NCI-H526 (cell line): ENCODE measurements at regions not wholly inside any gene's neighbourhood (a gene's known extent, or its start where the extent isn't known, plus 50 kb on each side); places are given as distances from the start of the nearest gene placed in this dataset.
"Not testable (repeated sequence)": the region's sequence is repeated elsewhere in the genome, so short reads cannot be mapped to it uniquely, and the experiment has no call there.

Source experiments
- DNase-seq, 2 experiments: peaks; one replicate each; lab custom pipeline; 2025; lab: John Stamatoyannopoulos, UW

DNA sequence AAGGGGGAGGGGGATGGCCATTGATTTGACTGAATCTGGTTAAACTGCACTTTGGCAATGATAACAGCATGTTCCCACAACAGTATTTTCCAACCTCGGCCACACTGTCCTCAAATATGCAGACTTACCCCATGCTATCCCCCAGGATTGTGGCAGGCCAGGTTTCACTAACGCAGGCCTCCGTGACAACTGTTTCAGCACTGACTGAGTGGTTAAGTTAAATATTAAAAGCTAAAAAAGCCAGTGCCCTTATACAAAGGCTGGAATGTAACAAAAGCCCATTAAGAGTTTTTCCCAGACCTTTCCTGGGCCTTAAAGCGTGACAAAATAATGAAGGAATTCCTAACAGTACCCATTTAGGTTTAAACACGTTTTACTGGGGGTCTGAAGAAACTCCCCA, 202.9 kb downstream of the USP25 start:
- no peak for DNase-seq

DNA sequence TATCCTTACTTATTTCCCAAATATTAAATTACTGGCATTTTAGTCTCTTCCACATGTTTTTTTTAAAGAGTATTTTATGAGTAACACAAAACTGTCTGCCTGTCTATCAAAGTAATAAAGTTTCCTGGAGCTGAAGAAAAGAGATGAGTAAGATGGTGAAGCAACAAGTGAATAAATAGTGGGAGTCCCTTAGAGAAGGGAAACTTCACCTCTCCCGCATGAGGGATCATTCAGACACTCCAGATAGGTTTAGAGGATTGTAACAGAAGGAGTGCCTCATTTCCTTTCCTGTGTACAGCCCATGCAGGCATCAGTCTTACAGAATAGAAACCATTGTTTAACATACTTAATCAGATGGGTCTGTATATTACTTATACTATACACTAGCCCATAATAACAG, 205.7 kb downstream of the USP25 start:
- DNase-seq: no peak

DNA sequence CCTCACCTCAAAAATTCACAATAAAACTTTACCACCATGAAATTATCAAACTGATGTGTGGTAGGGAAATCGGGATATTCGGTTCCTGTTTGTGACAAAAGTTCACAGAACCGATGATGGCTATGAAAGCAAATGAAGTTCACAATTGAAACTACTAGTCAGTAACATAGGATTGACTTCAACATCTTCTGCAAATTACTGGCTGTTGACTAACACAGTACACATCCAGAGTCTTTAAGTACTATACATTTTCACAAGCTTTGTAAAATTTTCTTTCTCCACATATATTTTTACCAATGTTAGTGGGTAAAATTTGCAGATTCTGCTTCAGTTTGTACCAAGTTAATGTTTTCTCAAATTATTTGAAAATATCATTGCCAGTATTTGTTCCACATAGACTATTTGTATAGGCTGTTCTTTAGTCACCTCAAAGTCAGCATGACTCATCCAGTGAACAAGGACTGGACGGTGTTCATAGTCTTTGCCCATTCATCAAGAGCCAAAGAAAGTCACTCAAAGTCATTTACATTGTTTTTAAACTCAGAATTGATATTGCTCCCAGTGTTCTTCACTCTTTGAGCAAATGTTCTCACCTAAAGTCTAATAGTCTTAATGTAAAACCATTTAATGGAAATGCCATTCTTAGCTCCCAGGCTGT, 213.4 kb downstream of the USP25 start:
- no peak for DNase-seq

DNA sequence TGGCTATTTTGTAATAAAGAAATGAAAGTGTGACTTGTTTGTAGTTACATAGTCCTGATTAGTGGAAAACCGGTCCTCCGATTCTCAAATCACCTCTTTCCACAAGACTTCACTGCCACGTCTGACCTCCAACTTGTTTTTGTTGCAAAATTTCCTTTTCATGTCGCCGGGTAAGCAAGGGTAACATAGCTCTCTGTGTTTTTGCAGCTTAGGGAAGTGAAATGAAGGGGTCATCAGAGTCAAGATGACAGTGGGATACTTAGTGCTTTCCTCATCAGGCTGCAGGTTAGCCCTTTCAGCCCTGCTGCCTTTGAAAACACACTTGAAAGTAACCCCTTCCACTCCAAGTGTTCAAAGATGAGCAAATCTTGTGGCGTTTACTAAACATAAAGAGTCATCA, 217.9 kb downstream of the USP25 start:
- DNase-seq: no peak

DNA sequence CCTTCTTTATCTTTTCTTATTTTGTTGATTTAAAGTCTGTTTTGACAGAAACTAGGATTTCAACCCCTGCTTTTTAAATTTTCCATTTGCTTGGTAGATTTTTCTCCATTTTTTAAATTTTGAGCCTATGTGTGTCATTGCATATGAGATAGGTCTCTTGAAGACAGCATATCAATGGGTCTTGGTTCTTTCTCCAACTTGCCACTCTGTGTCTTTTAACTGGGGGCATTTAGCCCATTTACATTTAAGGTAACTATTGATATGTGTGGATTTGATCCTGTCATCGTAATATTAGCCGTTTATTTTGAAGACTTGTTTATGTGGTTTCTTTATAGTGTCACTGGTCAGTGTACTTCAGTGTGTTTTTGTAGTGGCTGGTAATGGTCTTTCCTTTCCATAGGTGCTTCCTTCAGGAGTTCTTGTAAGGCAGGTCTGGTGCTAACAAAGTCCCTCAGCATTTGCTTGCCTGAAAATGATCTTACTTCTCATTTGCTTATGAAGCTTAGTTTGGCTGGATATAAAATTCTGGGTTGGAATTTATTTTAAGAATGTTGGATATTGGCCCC, 223.9 kb downstream of the USP25 start:
- no peak for DNase-seq

DNA sequence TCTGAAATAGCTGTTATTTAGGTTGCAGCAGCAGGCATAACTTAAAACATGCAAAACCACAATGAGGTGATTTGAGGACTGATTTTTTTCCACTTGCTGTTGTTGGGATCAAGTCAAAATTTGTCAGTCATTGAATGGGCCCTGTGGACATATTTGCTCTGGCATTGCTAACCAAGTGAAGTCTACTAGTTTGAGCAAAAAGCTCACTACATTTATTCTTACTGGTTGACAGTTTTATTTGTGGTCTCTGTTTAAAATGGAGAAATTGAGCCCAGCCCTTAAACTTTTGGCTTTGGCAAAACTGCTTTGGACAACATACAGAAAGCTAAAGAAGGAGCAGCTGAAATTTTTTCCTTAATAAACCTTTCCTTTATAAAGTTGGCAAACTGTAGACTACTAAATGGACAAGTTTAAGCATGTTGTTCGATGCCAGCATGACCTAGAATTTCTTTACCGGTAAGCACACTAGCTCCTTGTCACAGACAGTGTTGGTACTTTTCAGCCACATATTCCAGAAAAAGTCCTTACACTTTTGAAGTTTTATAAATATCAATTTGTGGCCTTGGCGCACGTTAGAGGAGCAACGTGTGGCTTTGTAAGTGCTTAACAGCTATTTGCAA, 234.6 kb downstream of the USP25 start:
- DNase-seq: no peak

DNA sequence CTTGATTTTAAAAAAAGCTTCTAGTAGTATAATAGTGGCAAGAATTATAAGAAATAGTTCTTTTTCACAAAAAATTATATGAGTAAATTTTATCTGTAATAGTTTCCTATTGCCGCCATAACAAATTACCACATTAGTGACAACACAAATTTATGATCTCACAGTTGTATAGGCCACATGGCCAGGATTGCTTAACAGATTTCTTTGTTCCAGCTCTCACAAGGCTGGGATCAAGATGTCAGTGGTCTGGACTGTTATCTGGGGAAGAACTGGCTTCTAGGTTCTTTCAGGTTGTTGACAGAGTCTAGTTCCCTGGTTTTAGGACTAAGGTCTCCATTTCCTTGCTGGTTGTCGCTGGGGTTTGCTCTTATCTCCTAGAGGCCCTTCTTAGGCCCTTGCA, 236.4 kb downstream of the USP25 start:
- no peak for DNase-seq

DNA sequence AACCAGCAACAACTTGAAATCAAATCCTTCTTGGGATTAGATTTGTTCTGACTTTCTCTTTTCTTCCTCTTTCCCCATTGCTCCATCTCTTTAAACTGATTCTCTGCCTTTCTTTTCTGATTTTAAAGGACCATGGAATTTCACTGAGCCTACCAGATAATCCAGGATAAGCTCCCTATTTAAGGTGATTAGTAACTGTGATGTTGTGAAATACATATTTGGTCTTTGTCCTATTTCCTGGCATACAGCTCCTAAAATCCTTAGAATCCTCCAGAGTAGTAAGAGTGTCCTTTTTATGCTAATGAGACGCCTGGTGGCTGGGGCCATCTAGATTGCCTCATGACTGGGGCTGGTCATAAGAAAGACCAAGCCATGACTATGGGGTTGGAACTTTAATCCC, 236.9 kb downstream of the USP25 start:
- DNase-seq: no peak

DNA sequence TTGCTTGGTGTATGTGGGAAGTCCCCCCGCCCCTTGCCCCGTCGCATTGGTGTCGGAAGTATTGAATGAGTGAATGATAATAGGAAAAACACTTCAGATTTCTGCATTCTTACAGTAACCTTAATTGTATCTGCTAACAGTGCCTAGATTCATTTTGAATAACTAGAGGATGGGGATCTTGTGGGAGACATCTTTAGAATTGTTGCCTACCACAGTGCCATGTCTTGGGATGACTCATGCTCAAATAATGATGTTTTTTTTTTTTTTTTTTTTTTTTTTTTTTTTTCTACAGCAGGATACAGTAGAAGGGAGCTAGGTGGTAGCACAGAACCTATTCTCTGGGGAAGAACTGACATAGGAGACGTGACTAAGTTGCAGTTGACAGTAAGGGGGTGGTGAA, 237.9 kb downstream of the USP25 start:
- no peak for DNase-seq

DNA sequence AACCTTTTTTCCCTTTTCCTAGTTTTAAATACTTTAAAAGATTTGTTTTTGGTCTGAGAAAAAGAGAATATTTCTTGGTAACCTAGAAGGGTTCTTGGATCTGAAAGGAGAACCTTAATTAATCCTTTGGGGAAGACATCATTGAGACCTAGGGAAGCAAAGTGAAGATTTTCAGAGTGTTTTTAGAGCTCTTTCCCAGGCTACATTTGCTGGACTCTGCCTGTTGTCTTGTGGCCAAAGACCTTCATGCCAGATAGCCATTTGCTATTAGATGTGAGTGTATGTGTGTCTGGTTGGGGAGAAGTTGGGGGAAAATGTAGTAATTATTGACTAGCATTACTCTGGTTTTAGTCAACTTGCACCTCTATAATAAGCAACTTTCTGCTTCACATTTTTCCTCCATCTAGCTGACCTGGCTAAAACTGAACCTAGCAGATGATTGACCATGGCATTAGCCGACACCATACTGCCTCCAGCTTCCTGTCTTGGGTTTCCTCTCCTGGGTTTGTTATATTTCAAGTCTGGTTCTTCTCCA, 239.1 kb downstream of the USP25 start:
- DNase-seq: no peak

DNA sequence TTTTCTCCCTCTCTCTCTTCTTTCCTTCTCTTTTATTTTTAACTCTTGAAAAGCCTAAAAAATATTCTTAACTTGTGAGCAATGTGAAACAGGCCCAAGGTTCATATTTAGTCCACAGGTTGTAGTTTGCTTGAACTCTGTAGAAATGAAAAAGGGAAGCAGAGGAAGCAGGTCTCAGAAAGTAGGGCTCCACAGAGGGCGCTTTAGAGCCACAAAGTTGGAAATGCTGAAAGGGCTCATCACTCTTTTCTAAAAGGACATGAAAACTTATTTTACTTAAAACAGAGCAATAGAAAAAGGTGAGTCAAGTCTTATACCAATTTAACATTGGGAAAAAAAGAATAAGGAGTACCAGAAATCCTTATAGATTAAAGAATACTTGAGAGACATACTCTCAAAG, 247.0 kb downstream of the USP25 start:
- no peak for DNase-seq

DNA sequence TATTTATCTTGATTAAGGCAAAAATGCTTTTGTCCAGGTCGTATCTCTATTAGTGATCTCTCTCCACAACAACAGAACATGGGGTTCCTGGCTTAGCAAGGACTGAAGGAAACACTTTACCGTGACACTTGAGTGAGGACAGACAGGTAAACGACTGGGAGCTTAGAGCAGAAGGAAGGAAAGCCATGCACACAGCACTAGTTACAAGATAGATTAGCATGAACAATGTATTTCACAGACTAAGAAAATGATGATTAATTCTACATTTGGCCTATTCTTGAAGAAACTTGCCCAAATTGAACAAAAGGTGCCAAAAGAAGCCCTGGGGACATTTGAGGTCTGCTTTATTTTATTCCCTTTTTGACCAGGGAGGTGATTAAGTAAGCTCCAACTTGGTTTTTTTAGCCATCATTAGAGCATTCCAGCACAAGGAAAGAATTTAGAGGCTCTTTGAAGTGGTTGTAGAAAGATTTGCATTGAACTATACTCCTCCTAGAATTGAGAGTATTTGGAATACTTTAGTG, 248.5 kb downstream of the USP25 start:
- no peak for DNase-seq

DNA sequence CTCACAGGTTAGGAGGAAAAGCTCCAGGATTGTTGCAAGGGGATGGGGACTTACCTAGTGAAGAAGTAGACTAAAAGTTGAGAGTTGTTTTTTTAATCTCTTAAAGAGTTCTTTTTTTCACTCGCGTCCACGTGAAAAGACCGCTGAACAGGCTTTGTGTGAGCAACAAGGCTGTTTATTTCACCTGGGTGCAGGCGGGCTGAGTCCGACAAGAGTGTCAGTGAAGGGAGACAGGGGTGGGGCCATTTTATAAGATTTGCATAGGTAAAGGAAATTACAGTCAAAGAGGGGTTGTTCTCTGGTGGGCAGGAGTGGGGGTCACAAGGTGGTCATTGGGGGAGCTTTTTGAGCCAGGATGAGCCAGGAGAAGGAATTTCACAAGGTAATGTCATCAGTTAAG, 249.7 kb downstream of the USP25 start:
- DNase-seq: not testable (repeated sequence)

DNA sequence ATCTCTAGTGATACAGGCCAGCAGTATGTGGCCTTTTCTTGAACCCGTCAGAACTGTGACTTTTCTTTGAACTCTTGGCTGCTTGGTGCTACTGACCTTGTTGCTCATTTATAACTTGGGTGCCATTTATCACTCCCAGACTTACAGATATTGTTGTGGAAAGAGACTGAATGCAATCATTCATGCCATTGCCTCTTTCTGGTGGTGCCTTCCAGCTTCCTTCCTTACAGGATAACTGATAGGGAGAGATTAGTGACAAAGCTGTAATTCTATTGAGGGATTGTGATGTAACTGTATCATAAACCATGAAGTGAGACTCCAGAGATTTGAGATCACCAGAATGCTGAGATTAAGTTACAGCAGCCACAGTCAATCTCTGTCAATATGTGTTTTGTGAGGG, 256.5 kb downstream of the USP25 start:
- no peak for DNase-seq

DNA sequence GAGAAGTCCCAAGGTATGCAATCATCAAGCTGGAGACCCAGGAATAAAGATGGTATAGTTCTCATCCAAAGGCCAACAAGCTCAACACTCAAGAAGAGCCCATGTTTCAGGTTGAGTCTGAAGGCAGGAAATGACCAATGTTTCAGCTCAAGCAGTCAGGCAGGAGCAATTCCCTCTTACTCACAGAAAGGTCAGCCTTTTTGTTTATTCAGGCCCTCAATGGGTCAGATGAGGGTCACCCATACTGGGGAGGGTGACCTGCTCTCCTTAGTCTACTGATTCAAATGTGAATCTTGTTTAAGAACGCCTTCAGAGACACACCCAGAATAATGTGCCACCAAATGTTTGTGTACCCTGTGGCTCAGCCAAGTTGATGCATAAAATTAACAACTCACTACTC, 262.4 kb downstream of the USP25 start:
- no peak for DNase-seq

DNA sequence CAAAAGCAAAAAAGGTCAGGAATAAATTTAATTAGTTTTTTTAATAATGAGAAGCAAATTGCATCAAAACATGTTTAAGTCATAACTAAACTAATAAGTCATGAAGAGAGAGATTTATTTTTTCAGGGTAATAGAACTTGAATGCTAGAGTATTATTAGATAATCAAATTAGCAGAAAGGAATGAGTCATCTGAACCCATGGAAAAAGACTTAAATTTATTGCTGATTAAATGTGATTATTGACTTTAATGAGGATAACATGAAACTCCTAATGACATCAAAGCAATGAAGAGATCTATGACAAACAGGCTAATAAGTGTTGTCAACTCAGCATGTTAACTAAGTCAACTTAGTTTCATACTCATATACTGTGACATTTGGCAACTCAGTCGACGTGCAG, 264.2 kb downstream of the USP25 start:
- no peak for DNase-seq

DNA sequence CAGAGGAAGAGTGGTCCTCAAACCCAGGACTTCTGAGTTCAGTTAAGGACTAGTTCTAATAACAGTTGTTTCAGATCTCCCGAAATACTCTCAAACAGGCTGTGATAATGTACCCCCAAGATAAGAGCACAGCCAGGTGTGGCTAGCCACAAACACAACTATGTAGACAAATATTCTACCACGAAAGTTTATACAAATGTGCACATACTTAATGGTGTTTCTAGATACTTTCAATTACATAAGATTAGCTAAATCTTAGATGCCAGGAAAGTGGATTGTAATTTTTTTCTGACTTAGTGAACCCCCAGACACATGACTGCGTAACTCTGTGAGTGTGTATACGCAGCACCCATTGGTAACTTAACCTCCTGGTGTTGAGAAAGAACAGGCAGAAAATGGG, 270.0 kb downstream of the USP25 start:
- no peak for DNase-seq

DNA sequence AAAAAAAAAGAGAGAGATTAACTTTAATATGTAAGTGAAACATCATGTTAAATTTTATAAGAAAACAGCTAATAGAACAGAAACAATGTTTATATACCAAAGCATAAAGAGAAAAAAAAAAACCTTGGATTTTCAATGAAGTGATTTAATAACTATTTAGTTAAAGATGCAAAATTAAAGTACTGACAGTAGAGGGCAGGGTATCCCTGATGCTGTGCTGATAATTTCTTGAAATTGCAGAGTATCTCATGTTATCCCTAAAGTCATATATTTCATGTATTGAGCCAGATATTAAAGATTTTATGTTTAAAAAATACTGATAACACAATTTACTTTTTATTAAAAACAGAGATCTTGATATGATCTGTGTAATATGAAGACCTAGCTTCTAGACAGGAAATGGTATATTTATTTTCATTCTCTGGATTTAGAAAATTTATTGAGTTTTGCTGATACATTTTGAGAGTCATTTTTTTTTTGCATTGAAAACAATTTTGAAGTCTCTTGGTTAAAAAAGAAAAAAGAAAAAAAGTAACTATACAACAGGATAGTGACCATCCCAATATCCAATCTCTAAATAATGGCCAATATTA, 273.2 kb downstream of the USP25 start:
- DNase-seq: peak in 1 of 2 experiments; percentile 12

DNA sequence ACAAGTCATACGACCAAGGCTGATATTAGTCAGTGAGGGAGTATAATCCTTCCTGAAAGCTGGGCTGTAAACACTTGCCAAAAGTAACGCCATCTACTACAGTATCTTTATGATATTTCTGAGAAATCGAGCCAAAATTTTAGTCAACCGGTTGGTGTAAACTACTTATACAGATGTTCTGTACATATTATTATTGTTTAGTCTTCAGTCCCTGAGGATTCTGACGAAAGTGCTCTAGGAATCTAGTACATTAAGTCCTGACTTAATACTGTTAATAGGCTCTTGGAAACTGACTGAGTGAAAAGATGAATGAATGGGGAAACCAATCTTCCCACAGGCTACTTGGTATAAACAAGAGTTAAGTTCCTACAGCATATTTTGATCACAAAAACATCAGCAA, 274.3 kb downstream of the USP25 start:
- DNase-seq: no peak

DNA sequence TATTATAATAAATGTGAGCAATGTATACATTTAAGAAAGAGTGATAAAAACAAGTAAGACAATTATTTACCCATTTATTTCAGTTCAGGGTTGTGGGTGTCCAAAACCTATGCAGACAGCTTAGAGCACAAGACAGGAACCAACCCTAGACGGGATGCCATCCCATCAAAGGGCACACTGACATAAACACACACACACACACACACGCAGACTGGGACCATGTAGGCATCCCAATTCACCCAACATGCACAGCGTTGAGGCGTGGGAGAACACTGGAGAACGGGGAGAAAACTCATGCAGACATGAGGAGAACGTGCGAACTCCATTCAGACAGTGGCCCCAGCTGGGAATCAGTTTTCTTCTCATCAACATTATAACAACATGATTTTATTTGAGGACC, 274.7 kb downstream of the USP25 start:
- no peak for DNase-seq

DNA sequence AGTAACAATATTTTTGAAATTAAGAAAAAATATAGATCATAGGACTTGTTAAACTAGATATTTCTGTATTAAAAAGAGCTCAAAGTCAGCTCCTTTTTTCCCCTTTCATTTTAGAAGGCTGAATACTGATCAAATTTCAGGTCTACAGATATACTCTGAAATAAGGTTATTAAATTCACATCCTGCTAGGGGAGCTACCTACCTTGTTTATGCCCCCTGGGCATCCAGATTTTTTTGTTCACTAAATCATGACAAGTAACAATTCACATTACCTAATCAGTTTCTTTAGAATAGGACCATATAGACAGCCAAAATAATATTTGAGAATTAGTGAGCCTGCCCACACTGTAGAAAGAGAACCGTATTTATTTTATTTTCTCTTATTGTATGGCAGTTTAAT, 276.2 kb downstream of the USP25 start:
- peak in 1 of 2 experiments; percentile 12 for DNase-seq

DNA sequence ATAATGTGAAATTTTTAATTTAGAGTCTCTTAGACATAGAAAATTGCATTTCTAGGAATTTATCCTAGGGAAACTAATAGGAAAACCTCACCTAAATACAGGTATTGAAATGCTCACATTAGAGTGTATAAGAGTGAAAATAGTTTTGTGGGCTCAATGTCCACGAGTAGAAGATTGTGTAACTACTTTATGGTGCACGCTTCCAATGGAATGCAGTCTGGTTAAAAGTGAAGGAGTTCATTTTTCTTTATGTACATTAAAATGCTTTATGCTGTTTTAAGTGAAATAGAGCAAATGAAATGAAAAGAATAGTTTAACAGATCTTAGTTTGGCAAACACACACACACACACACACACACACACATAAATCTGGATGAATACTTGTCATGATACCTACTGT, 278.2 kb downstream of the USP25 start:
- DNase-seq: no peak

DNA sequence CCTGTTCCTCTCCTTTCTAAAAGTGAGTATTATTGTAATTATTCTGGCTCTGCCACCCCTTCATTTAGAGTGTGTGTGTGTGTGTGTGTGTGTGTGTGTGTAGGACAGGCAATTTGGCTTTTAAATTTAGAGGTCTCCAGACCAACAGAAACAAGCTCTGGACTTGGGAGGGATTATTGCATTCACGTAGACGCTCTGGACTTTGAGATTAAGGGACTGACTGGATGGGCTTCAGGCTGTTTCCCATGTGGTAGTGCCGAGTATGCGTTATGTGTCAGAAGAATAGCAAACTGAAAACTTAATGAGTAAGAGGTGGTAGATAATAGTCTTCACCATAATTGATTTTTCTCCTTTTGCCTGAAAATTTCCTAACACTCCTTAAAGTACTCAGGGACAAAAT, 281.9 kb downstream of the USP25 start:
- no peak for DNase-seq
